22Rv1 (cell line): ENCODE measurements at regions not wholly inside any gene's neighbourhood (a gene's known extent, or its start where the extent isn't known, plus 50 kb on each side); places are given as distances from the start of the nearest gene placed in this dataset.

Experiments
- H3K27ac ChIP-seq: fragments of 450-650 bp; 2 replicates; pipeline ENCODE4 v1.5.1; 2017
- ZFX ChIP-seq: fragments of 450-650 bp; IDR thresholded peaks from 2 replicates; pipeline ENCODE4 v1.6.1; 2017; ENCODE audit warnings: antibody characterized with exemption, borderline replicate concordance
- TF ChIP-seq, protein P1 (sequence below): fragments of 450-650 bp; IDR thresholded peaks from 2 replicates; pipeline ENCODE4 v1.5.1; 2017; ENCODE audit warnings: mild to moderate bottlenecking

DNA sequence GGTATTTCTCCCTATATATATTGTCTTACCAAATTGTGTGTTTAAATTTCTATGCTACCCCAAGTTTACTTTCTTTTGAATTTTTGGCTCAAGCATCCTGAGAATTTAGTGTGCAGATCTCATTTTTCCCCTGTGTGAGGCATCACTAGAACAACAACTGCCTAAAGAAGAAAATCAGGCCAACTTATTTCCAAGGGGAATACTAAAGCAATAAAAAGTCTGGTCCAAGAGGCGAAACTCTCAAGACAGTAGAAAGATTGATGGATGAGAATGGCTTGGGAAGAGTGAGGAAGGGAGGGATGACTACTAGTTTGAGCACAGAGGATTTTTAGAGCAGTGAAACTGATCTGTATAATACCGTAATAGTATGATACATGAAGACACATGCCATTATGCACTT, 86.3 kb upstream of the CFAP20DC start:
- no peak overlapping the region for H3K27ac ChIP-seq
- TF ChIP-seq, protein P1, sequence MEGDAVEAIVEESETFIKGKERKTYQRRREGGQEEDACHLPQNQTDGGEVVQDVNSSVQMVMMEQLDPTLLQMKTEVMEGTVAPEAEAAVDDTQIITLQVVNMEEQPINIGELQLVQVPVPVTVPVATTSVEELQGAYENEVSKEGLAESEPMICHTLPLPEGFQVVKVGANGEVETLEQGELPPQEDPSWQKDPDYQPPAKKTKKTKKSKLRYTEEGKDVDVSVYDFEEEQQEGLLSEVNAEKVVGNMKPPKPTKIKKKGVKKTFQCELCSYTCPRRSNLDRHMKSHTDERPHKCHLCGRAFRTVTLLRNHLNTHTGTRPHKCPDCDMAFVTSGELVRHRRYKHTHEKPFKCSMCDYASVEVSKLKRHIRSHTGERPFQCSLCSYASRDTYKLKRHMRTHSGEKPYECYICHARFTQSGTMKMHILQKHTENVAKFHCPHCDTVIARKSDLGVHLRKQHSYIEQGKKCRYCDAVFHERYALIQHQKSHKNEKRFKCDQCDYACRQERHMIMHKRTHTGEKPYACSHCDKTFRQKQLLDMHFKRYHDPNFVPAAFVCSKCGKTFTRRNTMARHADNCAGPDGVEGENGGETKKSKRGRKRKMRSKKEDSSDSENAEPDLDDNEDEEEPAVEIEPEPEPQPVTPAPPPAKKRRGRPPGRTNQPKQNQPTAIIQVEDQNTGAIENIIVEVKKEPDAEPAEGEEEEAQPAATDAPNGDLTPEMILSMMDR = no peak
- TF ChIP-seq ZFX = no peak

DNA sequence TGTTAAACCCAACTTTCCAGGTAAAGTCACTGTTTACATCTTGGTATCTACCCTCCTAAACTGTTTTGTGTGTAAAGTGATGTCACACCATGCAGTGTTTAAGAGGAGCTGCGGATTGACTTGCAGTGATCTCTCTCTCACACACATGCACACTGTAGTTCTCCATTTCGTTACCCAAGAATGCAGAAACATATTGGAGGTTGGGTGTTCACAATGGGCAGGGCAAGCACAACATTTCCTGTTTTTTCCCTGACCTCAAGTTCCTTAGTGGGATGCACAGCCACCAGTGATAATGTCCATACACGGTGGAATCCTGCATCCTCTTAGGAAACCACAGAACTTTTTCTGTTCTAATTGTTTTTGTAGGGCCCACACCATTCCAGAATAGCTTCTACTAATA, 85.3 kb upstream of the CFAP20DC start:
- no peak overlapping the region for H3K27ac ChIP-seq
- no peak for TF ChIP-seq ZFX
- TF ChIP-seq, protein P1 = no peak

DNA sequence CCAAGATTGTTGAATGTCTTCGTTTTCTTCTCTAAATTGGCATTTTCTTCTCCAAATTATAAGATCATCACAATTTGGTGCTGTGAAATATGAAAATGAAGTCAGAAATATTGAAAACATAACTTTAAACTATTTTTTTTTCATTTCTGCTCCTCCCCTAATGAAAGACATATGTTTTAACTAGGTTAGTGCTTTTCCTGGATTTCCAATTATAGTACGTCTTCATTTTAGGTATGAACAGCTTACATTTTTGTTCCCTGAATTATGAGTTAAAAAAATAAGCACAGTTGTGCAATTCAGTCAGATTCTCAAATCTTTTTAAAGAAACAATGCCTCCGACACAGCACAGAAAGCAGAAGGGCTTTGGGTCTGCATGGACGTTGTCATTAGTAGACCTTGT, 83.5 kb upstream of the CFAP20DC start:
- TF ChIP-seq, protein P1 = no peak
- no peak for TF ChIP-seq ZFX
- H3K27ac ChIP-seq = no peak overlapping the region

DNA sequence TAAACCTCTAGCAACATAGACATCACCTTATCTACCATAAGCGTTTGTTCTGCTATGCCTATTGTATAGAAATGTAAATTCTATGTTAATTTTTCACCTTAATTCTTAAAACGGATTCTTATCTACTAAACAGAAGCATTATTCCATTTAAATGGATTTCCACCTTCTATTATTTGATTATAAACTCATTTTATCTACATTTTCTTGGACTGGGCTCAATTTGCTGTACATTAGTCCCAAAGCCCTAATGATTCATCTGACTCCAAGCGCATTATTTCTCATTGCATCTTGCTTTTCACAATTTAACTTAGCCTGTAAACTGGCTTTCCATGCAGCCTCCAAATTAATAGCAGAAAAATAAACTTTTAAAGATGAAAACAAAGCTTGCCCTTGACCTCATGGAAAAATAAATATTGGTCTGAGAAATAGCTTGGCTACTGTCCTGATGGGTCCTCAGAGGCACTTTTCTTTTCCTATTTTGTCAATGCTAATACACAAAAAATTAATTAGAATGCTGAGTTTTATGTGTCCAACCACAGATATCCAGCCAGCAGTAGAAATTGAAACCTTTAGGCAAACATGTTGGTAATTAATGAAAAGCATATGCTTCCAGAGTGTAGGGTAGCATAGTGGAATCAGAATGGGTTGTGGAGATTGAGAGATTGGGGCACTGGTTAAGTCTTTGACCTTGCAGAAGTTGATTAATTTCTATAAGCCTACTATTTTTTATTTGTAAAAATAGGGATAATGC, 81.4 kb upstream of the CFAP20DC start:
- H3K27ac ChIP-seq = no peak overlapping the region
- TF ChIP-seq ZFX = no peak
- TF ChIP-seq, protein P1 = no peak

DNA sequence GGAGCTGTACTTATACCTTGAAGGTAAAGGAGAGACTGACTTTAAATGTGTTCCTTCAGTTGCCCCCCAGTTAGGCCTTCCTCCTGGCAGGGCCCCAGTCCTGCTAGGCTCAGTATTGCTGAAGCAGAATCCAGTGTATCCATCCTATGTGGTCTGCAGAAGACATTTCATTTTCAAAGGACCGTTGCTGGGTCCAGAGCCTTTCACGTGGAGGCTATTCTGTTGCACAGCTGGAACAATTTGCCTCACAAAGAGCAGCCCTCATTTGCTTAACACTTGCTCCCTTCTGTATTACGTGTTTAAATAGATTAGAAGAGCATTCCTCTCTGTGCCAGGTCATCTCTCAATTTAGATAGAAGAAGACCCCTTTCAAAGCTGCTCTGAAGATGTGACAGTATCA, 78.9 kb upstream of the CFAP20DC start:
- TF ChIP-seq ZFX = no peak
- TF ChIP-seq, protein P1 = no peak
- no peak overlapping the region for H3K27ac ChIP-seq

DNA sequence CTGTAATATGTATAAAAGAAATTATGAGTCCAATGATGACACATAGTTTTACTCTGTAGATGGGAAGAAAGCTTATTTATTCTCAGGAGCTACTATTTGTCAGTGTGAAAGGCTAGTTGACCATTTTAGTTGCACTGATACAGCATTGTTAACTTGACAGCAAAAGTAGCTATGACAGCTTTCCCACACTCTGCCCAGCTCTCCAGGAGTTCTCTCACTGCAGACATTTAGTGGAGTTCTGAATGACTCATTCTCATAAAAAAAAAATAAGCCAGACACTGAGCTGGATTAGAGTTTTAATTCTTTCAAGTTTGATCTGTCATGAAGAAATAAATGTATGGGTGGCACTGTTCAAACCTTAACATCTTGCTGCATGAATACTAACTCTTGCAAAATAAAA, 77.2 kb upstream of the CFAP20DC start:
- H3K27ac ChIP-seq = no peak overlapping the region
- no peak for TF ChIP-seq ZFX
- TF ChIP-seq, protein P1 = no peak

DNA sequence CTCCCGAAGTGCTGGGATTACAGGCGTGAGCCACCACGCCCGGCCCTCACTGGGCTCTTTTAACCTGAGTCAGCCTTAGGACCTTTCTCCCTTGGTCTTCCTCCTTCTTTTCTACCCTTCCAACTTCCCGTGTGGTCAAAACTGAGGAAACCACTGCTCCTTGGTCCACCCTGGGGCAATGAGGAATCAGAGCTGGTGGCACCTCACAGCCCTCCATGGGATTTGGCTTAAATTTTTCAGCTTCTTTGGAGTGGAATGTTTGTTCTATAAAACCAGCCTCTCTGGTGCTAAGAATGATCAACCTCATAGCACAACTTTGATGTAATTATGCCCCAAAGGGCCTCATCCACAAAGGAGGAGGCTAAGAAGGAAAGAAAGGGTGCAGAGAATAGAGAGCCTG, 76.6 kb upstream of the CFAP20DC start:
- TF ChIP-seq, protein P1 = no peak
- no peak for TF ChIP-seq ZFX
- no peak overlapping the region for H3K27ac ChIP-seq
